ENCODE measurements at regions not wholly inside any gene's neighbourhood (a gene's known extent, or its start where the extent isn't known, plus 50 kb on each side); places are given as distances from the start of the nearest gene placed in this dataset.

DNA sequence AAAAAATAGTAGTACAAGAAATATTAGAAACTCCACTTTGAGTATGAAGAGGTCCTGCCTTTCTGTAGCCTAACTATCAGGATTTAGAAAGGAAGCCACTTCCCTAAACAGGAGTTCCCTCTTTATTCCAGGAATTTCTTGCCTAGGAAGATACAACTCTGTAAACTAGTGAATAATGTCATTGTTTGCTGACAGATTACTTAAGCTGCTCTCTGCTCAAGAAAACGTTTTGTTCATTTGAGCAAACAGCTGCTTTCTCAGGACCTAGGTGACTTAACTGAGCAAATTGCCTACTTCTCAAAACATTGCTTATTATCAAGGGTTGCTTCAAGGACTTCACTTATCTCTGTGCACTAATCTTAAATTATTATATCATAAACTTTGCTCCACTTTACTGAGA lies 1419.4 kb upstream of the SLC10A2 start:
- Histone ChIP-seq H3K4me3 (no peak overlapping the region), H3K4me1 (replicated peaks in 1 of 2) (peaks cover 0 to 3% of the 10 kb centered on the region in 2 donors), H3K9me3 (replicated peaks in 1 of 3) (no peaks in the 10 kb centered on the region), H3K36me3 (replicated peaks in 1 of 2) (no peaks in the 10 kb centered on the region), H3K27ac (no peak overlapping the region), H3K27me3 (no peaks in the 10 kb centered on the region)
- no peak for DNase-seq
- WGBS, 4 donors, result 0 to 10% (median 1%) methylated on average over 1 of the region's 1 CpG
- intact Hi-C loops (cut with DNase I), result no loop called here
- no peak for TF ChIP-seq POLR2A (IDR thresholded peaks at IDR 0.05)
- TF ChIP-seq, protein P1, sequence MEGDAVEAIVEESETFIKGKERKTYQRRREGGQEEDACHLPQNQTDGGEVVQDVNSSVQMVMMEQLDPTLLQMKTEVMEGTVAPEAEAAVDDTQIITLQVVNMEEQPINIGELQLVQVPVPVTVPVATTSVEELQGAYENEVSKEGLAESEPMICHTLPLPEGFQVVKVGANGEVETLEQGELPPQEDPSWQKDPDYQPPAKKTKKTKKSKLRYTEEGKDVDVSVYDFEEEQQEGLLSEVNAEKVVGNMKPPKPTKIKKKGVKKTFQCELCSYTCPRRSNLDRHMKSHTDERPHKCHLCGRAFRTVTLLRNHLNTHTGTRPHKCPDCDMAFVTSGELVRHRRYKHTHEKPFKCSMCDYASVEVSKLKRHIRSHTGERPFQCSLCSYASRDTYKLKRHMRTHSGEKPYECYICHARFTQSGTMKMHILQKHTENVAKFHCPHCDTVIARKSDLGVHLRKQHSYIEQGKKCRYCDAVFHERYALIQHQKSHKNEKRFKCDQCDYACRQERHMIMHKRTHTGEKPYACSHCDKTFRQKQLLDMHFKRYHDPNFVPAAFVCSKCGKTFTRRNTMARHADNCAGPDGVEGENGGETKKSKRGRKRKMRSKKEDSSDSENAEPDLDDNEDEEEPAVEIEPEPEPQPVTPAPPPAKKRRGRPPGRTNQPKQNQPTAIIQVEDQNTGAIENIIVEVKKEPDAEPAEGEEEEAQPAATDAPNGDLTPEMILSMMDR (IDR thresholded peaks at IDR 0.05), result no peak

DNA sequence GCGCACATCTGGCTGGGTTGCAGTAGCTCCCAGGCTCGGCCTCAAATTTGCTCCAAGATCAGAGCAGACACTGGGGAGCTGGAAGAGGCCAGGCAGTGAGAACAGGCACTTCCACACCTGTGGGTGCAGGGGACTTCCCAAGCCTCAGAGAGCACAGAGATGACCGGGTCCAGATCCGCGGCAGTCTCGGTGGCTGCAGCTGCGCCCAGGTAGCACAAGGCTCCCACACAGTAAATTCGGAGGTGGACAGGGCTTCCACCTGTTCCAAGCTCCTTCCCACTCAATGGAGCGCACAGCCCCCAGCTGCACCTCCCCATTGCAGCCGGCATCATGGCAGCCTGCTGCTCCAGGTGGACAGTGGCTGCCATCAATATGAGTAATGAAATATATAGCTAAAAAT lies 1417.4 kb upstream of the SLC10A2 start:
- Histone ChIP-seq H3K27me3 (no peaks in the 10 kb centered on the region), H3K36me3 (replicated peaks in 1 of 2) (no peaks in the 10 kb centered on the region), H3K27ac (no peak overlapping the region), H3K9me3 (replicated peaks in 1 of 3) (no peaks in the 10 kb centered on the region), H3K4me1 (replicated peaks in 1 of 2) (peaks cover 0 to 3% of the 10 kb centered on the region in 2 donors), H3K4me3 (no peak overlapping the region)
- no peak for DNase-seq
- 82 to 96% (median 90%) methylated on average over 4 to 10 of the region's 10 CpGs for WGBS, 4 donors
- TF ChIP-seq, protein P1 (IDR thresholded peaks at IDR 0.05), result no peak
- no peak for TF ChIP-seq POLR2A (IDR thresholded peaks at IDR 0.05)
- intact Hi-C loops (cut with DNase I), result no loop called here

DNA sequence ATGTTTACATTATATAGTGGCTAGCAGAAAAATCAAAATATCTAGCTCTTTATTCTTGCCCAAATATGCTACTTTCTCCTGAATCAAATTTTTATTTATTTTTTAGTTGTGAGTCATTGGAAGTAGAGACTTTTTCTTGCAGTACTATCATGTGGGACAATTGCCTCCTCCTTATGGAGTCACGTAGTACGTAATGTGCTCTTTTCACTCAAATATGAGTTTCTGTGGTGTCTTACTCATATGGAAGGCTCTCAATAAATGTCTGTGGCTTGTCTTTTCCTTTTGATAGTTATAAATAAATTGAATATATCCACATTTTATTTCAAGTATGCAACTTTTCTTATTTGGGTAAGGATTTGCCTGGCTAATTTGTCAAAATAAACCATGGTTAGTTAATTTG lies 1411.0 kb upstream of the SLC10A2 start:
- no peaks in the 10 kb centered on the region for H3K36me3 ChIP-seq (replicated peaks in 1 of 2)
- no peak for DNase-seq
- WGBS, 4 donors, result 88 to 96% (median 90%) methylated on average over 2 of the region's 2 CpGs
- no peak for TF ChIP-seq POLR2A (IDR thresholded peaks at IDR 0.05)
- TF ChIP-seq, protein P1 (IDR thresholded peaks at IDR 0.05), result no peak
- no peaks in the 10 kb centered on the region for H3K4me1 ChIP-seq (replicated peaks in 1 of 2)
- no peaks in the 10 kb centered on the region for H3K9me3 ChIP-seq (replicated peaks in 1 of 3)
- intact Hi-C loops (cut with DNase I), result no loop called here
- H3K27ac ChIP-seq, result no peak overlapping the region
- no peak overlapping the region for H3K4me3 ChIP-seq
- no peaks in the 10 kb centered on the region for H3K27me3 ChIP-seq

DNA sequence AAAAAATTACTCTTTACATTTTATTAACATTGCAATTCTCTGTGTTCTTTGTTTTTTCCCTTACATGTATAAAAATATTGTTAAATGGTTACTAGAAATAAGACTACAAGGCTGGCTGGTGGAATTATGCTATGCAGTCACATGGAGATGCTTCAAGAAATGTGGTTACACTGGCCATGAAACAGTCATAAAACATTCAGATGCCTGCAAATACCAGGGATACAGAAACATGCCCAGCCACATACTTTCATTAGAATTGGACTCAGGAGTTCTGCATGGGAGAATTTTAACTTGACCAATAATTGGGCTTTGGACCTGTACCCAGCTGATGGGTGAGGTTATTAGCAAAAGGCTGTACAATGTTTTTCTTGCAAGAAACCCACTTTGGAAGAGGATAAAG lies 1407.7 kb upstream of the SLC10A2 start:
- no peak for TF ChIP-seq POLR2A (IDR thresholded peaks at IDR 0.05)
- TF ChIP-seq, protein P1 (IDR thresholded peaks at IDR 0.05), result no peak
- Histone ChIP-seq H3K9me3 (replicated peaks in 1 of 3) (no peaks in the 10 kb centered on the region), H3K36me3 (replicated peaks in 1 of 2) (no peaks in the 10 kb centered on the region), H3K4me3 (no peak overlapping the region), H3K4me1 (replicated peaks in 1 of 2) (no peaks in the 10 kb centered on the region), H3K27me3 (no peaks in the 10 kb centered on the region), H3K27ac (no peak overlapping the region)
- intact Hi-C loops (cut with DNase I), result no loop called here
- no peak for DNase-seq
